ENCODE measurements at regions not wholly inside any gene's neighbourhood (a gene's known extent, or its start where the extent isn't known, plus 50 kb on each side); places are given as distances from the start of the nearest gene placed in this dataset.

- in situ Hi-C loops (cut with MboI; ENCODE audit: low pct_unique_long_range_greater_than_20kb, low sequenced_read_pairs), result no loop called here
- DNase-seq, result no peak
These were observed 1069.1 kb upstream of the AUTS2 start for GRCh38 chr7:68529221-68529620.

- DNase-seq, result no peak
- in situ Hi-C loops (cut with MboI; ENCODE audit: low pct_unique_long_range_greater_than_20kb, low sequenced_read_pairs), result no loop called here
These were observed 1063.0 kb upstream of the AUTS2 start for GRCh38 chr7:68535266-68535665.

DNA sequence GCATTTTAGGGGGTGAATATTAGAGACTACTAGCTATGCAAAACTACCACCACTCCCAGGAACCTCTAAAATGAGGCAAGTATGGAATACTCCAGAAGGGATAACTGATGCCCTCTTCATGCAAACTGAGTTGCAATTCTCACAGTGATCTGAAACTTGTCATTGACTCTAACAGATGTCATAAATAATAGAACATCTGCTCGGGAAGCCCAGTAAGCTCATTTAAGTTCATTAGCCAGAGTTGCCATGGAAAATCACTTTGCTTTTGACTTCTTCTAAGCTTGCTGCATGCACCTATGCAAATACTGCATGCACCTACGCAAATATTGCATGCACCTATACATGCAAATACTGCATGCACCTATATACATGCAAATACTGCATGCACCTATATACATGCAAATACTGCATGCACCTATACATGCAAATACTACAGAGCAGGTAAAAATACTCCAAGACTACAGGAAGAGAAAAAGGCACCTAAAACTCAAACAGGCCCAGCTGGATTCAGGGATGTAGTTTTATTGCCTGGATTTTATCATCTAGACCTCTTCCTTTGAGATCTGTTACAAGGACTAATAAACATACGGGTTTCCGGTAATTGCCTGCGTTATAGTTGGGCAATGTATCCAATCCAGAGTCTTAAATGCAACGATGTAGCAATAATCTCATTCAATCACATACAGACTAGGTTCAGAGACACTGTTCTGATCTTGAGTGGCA, 1061.1 kb upstream of the AUTS2 start:
- DNase-seq, result no peak
- in situ Hi-C loops (cut with MboI; ENCODE audit: low pct_unique_long_range_greater_than_20kb, low sequenced_read_pairs), result no loop called here

GRCh38 chr7:68537774-68538071, 1060.6 kb upstream of the AUTS2 start:
- in situ Hi-C loops (cut with MboI; ENCODE audit: low pct_unique_long_range_greater_than_20kb, low sequenced_read_pairs), result no loop called here
- DNase-seq, result no peak

- no peak for DNase-seq
- in situ Hi-C loops (cut with MboI; ENCODE audit: low pct_unique_long_range_greater_than_20kb, low sequenced_read_pairs), result no loop called here
These were observed 1055.4 kb upstream of the AUTS2 start for GRCh38 chr7:68542831-68543230.

GRCh38 chr7:68544851-68545250, 1053.4 kb upstream of the AUTS2 start:
- no peak for DNase-seq
- in situ Hi-C loops (cut with MboI; ENCODE audit: low pct_unique_long_range_greater_than_20kb, low sequenced_read_pairs), result no loop called here

GRCh38 chr7:68547181-68547580, 1051.1 kb upstream of the AUTS2 start:
- in situ Hi-C loops (cut with MboI; ENCODE audit: low pct_unique_long_range_greater_than_20kb, low sequenced_read_pairs), result no loop called here
- DNase-seq, result no peak

- no peak for DNase-seq
- in situ Hi-C loops (cut with MboI; ENCODE audit: low pct_unique_long_range_greater_than_20kb, low sequenced_read_pairs), result no loop called here
These were observed 1050.5 kb upstream of the AUTS2 start for GRCh38 chr7:68547799-68548198.

- no peak for DNase-seq
- in situ Hi-C loops (cut with MboI; ENCODE audit: low pct_unique_long_range_greater_than_20kb, low sequenced_read_pairs), result no loop called here
These were observed 1048.2 kb upstream of the AUTS2 start for GRCh38 chr7:68550027-68550426.

GRCh38 chr7:68550635-68551034, 1047.6 kb upstream of the AUTS2 start:
- in situ Hi-C loops (cut with MboI; ENCODE audit: low pct_unique_long_range_greater_than_20kb, low sequenced_read_pairs), result no loop called here

GRCh38 chr7:68556537-68556936, 1041.7 kb upstream of the AUTS2 start:
- no peak for DNase-seq
- in situ Hi-C loops (cut with MboI; ENCODE audit: low pct_unique_long_range_greater_than_20kb, low sequenced_read_pairs), result no loop called here

More at GRCh38 chr7:68550635-68551034, 1047.6 kb upstream of the AUTS2 start:
- no peak for DNase-seq

GRCh38 chr7:68559518-68559917, 1038.8 kb upstream of the AUTS2 start:
- in situ Hi-C loops (cut with MboI; ENCODE audit: low pct_unique_long_range_greater_than_20kb, low sequenced_read_pairs), result no loop called here
- no peak for DNase-seq

DNA sequence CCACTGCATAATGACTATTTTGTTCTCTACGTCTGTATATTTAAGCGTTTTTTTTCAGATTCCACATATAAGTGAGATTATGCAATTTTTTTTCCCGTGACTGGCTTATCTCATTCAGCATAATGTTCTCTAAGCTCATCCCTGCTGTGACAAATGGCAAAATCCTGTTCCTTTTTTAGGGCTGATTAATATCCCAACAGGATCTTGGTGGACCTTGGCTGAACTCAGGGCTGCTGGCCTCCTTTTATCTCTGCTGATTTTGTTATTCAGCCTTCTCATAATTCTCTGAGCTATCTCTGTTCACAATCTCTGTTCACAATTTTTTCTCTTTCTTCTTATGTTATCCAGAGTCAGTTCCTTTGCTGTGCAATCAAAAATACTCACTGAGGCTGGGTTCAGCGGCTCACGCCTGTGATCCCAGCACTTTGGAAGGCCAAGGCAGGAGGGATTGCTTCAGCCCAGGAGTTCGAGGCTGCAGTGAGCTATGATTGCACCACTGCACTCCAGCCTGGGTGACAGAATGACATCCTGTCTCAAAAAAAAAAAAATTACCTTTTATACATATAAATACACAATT, 1035.9 kb upstream of the AUTS2 start:
- in situ Hi-C loops (cut with MboI; ENCODE audit: low pct_unique_long_range_greater_than_20kb, low sequenced_read_pairs), result no loop called here
- DNase-seq, result no peak

GRCh38 chr7:68564306-68565135, 1033.8 kb upstream of the AUTS2 start:
- in situ Hi-C loops (cut with MboI; ENCODE audit: low pct_unique_long_range_greater_than_20kb, low sequenced_read_pairs), result no loop called here

GRCh38 chr7:68571286-68571685, 1027.0 kb upstream of the AUTS2 start:
- in situ Hi-C loops (cut with MboI; ENCODE audit: low pct_unique_long_range_greater_than_20kb, low sequenced_read_pairs), result no loop called here

More at GRCh38 chr7:68564306-68565135, 1033.8 kb upstream of the AUTS2 start:
- DNase-seq, result no peak

GRCh38 chr7:68573271-68574005, 1024.8 kb upstream of the AUTS2 start:
- no peak for DNase-seq
- in situ Hi-C loops (cut with MboI; ENCODE audit: low pct_unique_long_range_greater_than_20kb, low sequenced_read_pairs), result no loop called here

More at GRCh38 chr7:68571286-68571685, 1027.0 kb upstream of the AUTS2 start:
- DNase-seq, result no peak

DNA sequence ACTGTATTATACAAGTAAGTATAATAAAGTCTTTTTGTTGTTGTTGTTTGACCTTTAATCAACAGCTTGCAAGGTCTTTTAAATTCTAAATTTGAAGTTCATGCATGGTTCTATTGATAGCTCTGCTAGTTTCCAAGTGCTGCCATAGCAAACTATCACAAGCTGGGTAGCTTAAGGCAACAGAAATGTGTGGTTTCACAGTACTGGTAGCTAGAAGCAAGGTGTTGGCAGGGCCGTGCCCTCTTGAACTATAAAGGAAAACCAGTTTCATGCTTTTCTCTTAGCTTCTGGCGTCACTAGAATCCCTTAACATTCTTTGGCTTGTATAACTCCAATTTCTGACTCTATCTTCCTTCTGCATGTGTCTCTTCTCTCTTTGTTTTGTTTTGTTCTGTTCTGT, 1021.9 kb upstream of the AUTS2 start:
- DNase-seq, result no peak
- in situ Hi-C loops (cut with MboI; ENCODE audit: low pct_unique_long_range_greater_than_20kb, low sequenced_read_pairs), result no loop called here

DNA sequence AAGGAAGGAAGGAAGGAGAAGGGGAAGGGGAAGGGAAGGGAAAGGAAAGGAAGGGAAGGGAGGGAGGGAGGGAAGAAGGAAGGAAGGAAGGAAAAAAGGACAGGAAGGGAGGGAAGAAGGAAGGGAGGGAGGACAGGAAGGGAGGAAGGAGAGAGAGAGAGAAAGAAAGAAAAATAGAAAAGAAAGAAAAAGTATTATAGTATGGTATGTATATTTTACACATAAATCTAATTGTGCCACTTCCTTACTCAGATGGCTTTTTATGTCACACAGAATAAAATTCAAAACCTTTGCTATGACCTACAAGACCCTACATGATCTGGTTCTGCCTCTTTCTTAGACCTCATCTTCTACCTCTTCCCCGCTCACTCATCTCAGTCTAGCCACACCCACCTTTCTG, 1016.9 kb upstream of the AUTS2 start:
- in situ Hi-C loops (cut with MboI; ENCODE audit: low pct_unique_long_range_greater_than_20kb, low sequenced_read_pairs), result no loop called here

DNA sequence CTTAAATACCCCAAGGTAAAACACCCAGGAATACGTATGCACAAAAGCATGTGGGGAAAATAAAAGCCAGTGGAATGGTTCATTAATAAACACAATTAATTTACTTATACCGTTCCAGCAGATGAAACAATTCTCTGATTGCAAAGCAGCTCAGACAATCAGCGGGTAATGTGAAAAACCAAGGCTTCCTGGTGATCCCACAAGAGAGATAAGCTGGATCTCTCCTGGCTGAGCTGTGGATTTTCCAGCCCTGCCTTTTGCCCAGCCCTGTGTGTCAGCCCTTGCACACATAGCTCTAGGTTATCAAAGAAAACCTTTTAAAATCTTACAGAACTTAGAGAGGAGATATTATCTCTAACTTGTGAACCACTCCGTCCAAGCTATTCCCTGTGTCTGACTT, 1010.7 kb upstream of the AUTS2 start:
- in situ Hi-C loops (cut with MboI; ENCODE audit: low pct_unique_long_range_greater_than_20kb, low sequenced_read_pairs), result no loop called here

More for the DNA sequence above, 1016.9 kb upstream of the AUTS2 start:
- DNase-seq, result no peak

GRCh38 chr7:68601826-68602225, 996.4 kb upstream of the AUTS2 start:
- in situ Hi-C loops (cut with MboI; ENCODE audit: low pct_unique_long_range_greater_than_20kb, low sequenced_read_pairs), result no loop called here
- no peak for DNase-seq

More for the DNA sequence above, 1010.7 kb upstream of the AUTS2 start:
- DNase-seq, result no peak

All from KBM-7 (cell line).